DMS153 treated with DMSO at 0.1 percent for 48 hours (cell line): ENCODE measurements at regions not wholly inside any gene's neighbourhood (a gene's known extent, or its start where the extent isn't known, plus 50 kb on each side); places are given as distances from the start of the nearest gene placed in this dataset.

Experiments
- DNase-seq: peaks from one replicate; lab custom pipeline; 2025; ENCODE audit not compliant: unreplicated experiment; lab: John Stamatoyannopoulos, UW

DNA sequence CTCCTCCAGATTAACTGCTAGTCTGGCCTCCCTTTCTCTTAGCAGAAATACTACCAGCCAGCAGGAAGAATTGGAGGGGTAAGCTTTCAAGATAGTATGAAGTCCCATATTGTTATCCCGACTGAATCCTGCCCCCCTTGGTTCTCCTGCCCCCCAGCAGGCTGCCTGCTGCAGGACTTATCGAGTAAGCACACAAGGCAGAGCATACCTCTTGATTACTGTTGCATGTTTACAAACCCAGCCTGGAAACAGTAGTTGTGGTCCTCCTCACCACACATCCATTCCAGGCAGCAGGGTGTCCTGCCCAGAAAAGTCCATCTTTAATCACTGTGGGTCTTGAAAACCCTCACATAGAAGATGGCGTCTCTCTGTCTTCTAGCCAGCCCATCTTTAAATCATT, 66.8 kb upstream of the PPP2R3A start:
- DNase-seq: no peak

DNA sequence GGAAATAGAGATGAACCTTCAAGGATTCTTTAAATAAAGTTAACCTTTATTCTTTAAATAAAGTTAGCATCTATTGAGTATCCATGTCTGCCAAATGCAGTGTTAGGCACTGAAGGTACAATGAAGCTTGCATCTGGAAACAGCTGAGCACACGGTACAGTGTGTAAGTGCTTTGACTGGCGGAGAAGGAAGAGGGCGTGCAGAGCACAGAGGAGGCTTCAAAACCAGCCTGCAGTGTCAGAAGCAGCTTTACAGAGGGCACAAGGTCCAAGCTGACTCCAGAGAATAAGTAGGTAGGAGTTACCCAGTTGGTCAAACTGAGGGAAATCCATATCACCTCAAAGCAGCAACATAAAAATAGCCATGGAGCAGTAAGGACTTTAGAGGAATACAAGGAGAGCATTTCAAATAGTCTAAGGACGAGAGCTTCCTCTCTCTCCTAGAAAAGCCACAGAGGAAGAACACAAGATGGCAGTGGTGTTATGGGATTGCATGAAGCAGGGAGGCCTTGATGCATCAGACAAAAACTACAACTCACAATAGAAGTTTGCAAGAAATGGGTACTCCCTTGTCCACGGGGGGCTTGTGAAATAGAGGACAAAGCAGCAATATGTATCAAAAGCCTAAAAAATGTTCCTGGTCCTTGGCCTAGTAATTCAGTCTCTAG, 60.3 kb upstream of the PPP2R3A start:
- no peak for DNase-seq

DNA sequence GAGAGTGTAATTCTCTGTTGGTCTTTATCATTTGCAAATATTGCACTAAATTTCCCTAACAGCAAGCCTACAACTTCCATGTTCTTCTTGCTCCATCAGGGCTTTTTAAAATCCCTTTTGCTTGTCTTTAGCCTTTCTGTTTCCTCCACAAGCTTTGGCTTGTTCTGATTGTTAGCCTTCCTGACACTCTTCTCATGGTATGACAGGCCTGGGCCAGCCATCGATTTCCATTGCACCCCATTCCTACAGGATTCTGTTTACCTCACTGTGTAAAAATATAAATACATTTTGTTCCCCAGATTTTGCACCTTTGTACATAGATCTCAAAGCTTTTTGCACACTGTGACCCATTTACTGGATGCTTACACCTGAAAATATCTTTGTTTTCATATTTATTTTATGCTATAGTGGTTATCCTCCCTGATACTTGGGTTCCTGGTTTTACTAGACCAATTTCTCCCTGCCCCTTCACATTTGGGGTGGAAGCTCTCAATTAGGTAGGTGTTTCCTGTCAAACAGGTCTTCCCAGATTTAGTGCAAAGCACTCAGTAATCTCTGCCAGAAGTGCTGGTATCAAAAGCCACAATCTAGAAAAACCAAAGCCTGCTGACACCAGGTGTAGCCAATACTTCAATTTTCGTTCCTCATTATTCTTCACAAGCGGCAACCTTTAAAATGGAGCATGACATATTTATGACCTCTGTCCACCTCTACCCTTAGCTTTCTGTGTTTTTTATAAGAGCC, 57.9 kb upstream of the PPP2R3A start:
- peak; percentile 60 for DNase-seq

DNA sequence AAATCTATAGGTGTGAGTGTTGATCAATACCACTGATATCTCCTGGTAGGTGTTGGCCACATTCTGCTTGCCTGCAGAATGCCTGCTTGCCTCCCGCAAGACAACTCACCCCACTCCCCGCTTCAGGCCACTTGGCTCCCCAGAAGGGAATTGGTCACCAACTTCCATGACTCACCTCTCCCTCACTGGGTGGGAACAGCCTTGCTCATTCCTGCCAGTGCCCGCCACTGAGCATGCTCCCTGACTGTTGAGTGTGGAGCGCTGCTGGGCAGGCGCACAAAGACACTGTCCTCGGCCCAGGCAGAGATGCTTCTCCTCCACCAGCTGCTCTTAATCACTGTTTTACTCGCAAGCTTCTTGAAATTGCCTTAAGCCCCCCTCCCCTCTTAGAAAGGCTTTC, 57.3 kb upstream of the PPP2R3A start:
- no peak for DNase-seq

DNA sequence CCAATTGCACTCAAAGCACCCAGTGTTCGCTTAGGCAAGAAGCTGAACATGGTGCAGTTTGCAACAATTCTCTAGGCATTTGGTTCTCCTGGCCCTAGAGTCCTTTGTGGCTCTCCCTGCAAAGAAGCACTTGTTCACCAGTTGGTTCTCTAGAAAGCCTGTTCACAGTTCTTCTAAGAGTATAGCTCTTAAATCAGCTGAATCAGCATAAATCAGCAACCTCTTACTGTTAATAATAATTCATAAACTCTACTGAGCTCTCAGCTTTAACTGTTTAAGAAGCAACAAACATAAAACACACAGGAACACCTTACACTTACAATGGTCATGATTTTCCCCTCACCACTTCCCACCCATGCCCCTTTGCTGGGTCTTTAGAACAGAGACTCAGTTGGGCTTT, 56.8 kb upstream of the PPP2R3A start:
- no peak for DNase-seq

GRCh38 chr3:135911110-135911509, 54.4 kb upstream of the PPP2R3A start:
- no peak for DNase-seq

DNA sequence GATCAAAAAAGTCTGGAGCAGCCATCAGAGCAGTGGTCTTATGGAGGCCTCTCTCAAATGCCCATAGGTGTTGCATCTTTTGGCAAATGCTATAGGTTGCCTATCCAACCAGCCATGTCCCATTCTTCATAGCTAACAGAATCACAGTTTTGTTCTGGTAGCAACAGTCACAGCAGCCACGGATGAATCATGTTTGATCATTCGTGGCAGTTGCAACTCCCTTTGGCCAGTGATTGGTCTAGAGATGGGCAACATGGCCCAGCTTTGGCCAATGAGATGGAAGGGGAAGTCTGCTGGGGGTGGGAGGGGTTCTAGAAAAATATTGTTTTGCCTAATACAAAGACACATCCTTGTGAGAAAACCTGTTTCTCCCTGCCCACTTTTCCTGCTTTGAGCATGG, 50.3 kb upstream of the PPP2R3A start:
- no peak for DNase-seq
